Panc1 (cell line): ENCODE measurements at regions not wholly inside any gene's neighbourhood (a gene's known extent, or its start where the extent isn't known, plus 50 kb on each side); places are given as distances from the start of the nearest gene placed in this dataset.

Experiments
- ATAC-seq: fragments of 200-7000 bp; cut with Tn5 transposase; 2 replicates; pipeline ENCODE4 v1.9.1; 2020; ENCODE audit warnings: mild to moderate bottlenecking, moderate library complexity
- BruUV-seq: library from RNA; stranded (reverse); fragments of 400-500 nt; replicated peaks from 2 replicates; lab custom pipeline; 2021; lab: Mats Ljungman, UMichigan
- CTCF ChIA-PET: fragments of 300-600 bp; sonication (Branson Sonifier 250); formaldehyde crosslinking; loops from one replicate; lab custom pipeline; 2022; ENCODE audit warnings: antibody characterized with exemption; lab: Charles Lee
- POLR2A ChIA-PET: fragments of 300-600 bp; sonication (Branson Sonifier 250); formaldehyde crosslinking; loops from one replicate; lab custom pipeline; 2022; ENCODE audit warnings: antibody characterized with exemption; lab: Charles Lee
- DNase-seq: peaks from one replicate; pipeline ENCODE4 v3.0.0-alpha.2; 2010; ENCODE audit warnings: low read depth, low spot score
- H3K27ac ChIP-seq: 2 replicates; pipeline ENCODE4 v1.5.1; 2011; ENCODE audit warnings: mild to moderate bottlenecking, low read length, inconsistent platforms
- H3K27me3 ChIP-seq: fragments of 200-500 bp; sonication (Bioruptor generic); 2 replicates; pipeline ENCODE4 v1.6.0; 2014; ENCODE audit warnings: low read length, inconsistent platforms; ENCODE audit not compliant: control insufficient read depth, insufficient read depth
- H3K36me3 ChIP-seq: fragments of 200-500 bp; sonication (Bioruptor generic); 2 replicates; pipeline ENCODE4 v1.5.1; 2014; ENCODE audit warnings: inconsistent platforms, mild to moderate bottlenecking, low read length, moderate library complexity; ENCODE audit not compliant: control insufficient read depth, insufficient read depth
- H3K4me1 ChIP-seq: 2 replicates; pipeline ENCODE4 v1.5.1; 2011; ENCODE audit warnings: inconsistent platforms, mild to moderate bottlenecking, low read length, moderate library complexity; ENCODE audit not compliant: control insufficient read depth, insufficient read depth
- H3K4me3 ChIP-seq, 2 experiments: 2 replicates each; pipeline ENCODE4 v1.5.1; 2011 to 2012; ENCODE audit warnings: low read depth in 2 of 2, low read length in 2 of 2, mild to moderate bottlenecking in 2 of 2, inconsistent platforms in 1 of 2, moderate library complexity in 1 of 2
- H3K9me3 ChIP-seq: fragments of 200-500 bp; sonication (Bioruptor generic); 2 replicates; pipeline ENCODE4 v1.5.1; 2014; ENCODE audit warnings: low read depth, mild to moderate bottlenecking, inconsistent platforms, low read length, moderate library complexity; ENCODE audit not compliant: control insufficient read depth, insufficient read depth
- POLR2AphosphoS5 ChIP-seq: IDR thresholded peaks from 2 replicates; pipeline ENCODE4 v1.6.1; 2012; ENCODE audit warnings: mild to moderate bottlenecking, low read depth, low read length, moderate library complexity
- SIN3A ChIP-seq: IDR thresholded peaks from 2 replicates; pipeline ENCODE4 v1.6.1; 2012; ENCODE audit warnings: low read depth, mild to moderate bottlenecking, low read length, moderate library complexity, borderline replicate concordance; ENCODE audit not compliant: insufficient read depth
- TCF7L2 ChIP-seq: IDR thresholded peaks from 2 replicates; pipeline ENCODE4 v1.6.1; 2011; ENCODE audit warnings: mild to moderate bottlenecking, low read depth, low read length, inconsistent platforms
- in situ Hi-C: cut with HindIII; loops from 2 replicates; pipeline ENCODE4 v1.10.0; 2016; ENCODE audit warnings: low sequenced_read_pairs, low pct_unique_long_range_greater_than_20kb
- intact Hi-C: fragments of 100-400 bp; cut with micrococcal nuclease; formaldehyde crosslinking; loops from one replicate; pipeline ENCODE4 v1.10.0; 2022; ENCODE audit not compliant: unreplicated experiment
- TF ChIP-seq, protein P1 (sequence below), 2 experiments: IDR thresholded peaks; 2 replicates each; pipeline ENCODE4 v1.6.1; 2011 to 2012; ENCODE audit warnings: low read depth in 2 of 2, control low read depth in 1 of 2, low read length in 1 of 2, mild to moderate bottlenecking in 1 of 2, moderate library complexity in 1 of 2; ENCODE audit not compliant: insufficient read depth in 1 of 2
- TF ChIP-seq, protein P2 (sequence below): fragments of 450-650 bp; IDR thresholded peaks from 2 replicates; pipeline ENCODE4 v1.5.1; 2017; ENCODE audit warnings: mild to moderate bottlenecking

DNA sequence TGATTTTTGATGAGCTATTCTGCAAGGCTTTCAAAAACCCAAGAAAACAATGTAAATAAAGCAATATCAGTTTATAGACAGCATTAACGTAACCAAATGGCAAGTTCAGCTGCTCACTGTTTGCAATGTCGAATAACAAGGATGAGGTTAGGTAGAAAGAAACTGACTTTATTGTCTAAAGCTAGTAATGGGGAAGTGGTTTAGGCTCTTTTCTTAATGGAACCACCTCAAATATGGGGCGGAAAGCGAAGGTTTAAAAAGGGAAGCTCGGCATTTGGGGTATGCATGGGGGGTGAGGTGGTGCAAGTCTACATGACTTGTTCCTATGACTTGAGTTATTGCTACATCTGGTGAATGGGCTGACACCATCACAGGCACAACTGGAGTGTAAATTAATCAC lies 1060.2 kb downstream of the NSUN3 start:
- no TSS peak for BruUV-seq
- POLR2A ChIA-PET, result no interaction called here
- CTCF ChIA-PET, result no interaction called here
- TF ChIP-seq SIN3A (no peak), TCF7L2 (no peak)
- in situ Hi-C loops, result no loop called here
- intact Hi-C loops, result no loop called here
- Histone ChIP-seq H3K27me3 (no peaks in the 10 kb centered on the region), H3K27ac (no peak overlapping the region), H3K4me1 (no peaks in the 10 kb centered on the region), H3K36me3 (no peaks in the 10 kb centered on the region), H3K4me3 (no peak overlapping the region), H3K9me3 (no peaks in the 10 kb centered on the region)
- DNase-seq, result no peak
- ATAC-seq, result no peak

DNA sequence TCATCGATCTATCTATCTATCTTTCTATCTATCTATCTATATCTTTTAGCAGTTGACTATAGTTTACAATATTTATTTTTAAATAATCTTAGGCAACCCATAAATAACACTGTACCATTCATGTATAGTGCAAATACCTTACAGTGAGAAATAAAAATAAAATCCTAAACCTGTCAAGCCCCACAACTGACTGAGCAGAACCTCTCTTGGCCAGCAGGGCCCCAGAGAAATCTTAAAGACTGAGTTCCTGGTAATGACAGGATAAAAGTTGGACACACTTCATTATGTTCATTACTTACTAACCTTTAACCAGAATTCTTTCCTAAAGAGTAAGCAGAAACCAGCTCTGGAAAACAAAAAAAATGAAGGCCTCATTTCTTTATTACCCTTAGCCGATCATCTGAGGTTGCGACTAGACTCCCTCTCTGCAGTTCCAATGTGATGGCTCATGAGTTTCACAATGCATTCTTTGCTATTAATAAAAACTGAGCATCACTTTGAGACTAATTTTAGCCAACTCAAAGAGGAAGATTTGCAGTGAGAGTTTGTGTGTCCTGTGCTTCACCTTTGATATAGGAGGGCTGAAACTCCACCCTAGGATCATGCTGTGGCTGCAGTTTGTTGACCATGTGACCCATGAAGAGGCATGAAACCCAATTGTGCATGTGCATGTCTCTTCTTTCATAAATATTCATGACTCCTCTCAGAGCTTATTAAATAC lies 1072.0 kb downstream of the NSUN3 start:
- Histone ChIP-seq H3K27ac (no peak overlapping the region), H3K4me3 (no peak overlapping the region), H3K36me3 (no peaks in the 10 kb centered on the region), H3K4me1 (no peaks in the 10 kb centered on the region), H3K27me3 (no peaks in the 10 kb centered on the region), H3K9me3 (no peaks in the 10 kb centered on the region; the same call in 1 of the 2 replicates)
- ATAC-seq, result no peak
- ChIA-PET POLR2A (no interaction called here), CTCF (no interaction called here)
- no peak for DNase-seq
- intact Hi-C loops (no loop called here), in situ Hi-C loops (no loop called here)
- no TSS peak for BruUV-seq
- TF ChIP-seq TCF7L2 (no peak), SIN3A (no peak), POLR2AphosphoS5 (no peak)
- TF ChIP-seq, protein P1, sequence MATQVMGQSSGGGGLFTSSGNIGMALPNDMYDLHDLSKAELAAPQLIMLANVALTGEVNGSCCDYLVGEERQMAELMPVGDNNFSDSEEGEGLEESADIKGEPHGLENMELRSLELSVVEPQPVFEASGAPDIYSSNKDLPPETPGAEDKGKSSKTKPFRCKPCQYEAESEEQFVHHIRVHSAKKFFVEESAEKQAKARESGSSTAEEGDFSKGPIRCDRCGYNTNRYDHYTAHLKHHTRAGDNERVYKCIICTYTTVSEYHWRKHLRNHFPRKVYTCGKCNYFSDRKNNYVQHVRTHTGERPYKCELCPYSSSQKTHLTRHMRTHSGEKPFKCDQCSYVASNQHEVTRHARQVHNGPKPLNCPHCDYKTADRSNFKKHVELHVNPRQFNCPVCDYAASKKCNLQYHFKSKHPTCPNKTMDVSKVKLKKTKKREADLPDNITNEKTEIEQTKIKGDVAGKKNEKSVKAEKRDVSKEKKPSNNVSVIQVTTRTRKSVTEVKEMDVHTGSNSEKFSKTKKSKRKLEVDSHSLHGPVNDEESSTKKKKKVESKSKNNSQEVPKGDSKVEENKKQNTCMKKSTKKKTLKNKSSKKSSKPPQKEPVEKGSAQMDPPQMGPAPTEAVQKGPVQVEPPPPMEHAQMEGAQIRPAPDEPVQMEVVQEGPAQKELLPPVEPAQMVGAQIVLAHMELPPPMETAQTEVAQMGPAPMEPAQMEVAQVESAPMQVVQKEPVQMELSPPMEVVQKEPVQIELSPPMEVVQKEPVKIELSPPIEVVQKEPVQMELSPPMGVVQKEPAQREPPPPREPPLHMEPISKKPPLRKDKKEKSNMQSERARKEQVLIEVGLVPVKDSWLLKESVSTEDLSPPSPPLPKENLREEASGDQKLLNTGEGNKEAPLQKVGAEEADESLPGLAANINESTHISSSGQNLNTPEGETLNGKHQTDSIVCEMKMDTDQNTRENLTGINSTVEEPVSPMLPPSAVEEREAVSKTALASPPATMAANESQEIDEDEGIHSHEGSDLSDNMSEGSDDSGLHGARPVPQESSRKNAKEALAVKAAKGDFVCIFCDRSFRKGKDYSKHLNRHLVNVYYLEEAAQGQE (IDR thresholded peaks at IDR 0.05; ENCODE audit: insufficient read depth in 1 of 2, low read depth in 2 of 2, low read length in 1 of 2), result no peak
- TF ChIP-seq, protein P2, sequence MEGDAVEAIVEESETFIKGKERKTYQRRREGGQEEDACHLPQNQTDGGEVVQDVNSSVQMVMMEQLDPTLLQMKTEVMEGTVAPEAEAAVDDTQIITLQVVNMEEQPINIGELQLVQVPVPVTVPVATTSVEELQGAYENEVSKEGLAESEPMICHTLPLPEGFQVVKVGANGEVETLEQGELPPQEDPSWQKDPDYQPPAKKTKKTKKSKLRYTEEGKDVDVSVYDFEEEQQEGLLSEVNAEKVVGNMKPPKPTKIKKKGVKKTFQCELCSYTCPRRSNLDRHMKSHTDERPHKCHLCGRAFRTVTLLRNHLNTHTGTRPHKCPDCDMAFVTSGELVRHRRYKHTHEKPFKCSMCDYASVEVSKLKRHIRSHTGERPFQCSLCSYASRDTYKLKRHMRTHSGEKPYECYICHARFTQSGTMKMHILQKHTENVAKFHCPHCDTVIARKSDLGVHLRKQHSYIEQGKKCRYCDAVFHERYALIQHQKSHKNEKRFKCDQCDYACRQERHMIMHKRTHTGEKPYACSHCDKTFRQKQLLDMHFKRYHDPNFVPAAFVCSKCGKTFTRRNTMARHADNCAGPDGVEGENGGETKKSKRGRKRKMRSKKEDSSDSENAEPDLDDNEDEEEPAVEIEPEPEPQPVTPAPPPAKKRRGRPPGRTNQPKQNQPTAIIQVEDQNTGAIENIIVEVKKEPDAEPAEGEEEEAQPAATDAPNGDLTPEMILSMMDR, result no peak

DNA sequence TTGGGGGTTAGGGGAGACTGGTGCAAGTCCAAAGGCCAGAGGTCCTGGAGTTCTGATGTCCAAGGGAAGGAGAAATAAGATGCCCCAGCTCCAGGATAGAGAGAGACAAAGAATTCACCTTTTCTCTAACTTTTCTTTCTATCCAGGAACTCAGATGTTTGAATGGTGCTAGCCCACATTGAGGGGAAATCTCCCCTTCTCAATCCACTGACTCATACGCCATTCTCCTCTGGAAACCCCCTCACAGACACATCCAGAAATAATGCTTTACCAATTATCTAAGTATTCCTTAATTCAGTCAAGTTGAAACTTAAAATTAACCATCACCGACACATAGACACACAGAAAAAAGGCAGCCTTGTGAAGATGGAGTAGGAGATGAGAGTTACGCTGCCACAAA lies 1085.2 kb downstream of the NSUN3 start:
- TF ChIP-seq, protein P1 (IDR thresholded peaks at IDR 0.05; ENCODE audit: insufficient read depth in 1 of 2, low read depth in 2 of 2, low read length in 1 of 2), result no peak
- TF ChIP-seq POLR2AphosphoS5 (no peak), SIN3A (no peak), TCF7L2 (no peak)
- TF ChIP-seq, protein P2, result no peak
- H3K4me3 ChIP-seq, result no peak overlapping the region
- no peak for DNase-seq
- ChIA-PET POLR2A (interaction anchor here (0.6 kb wide), 1 partner anchor 1378 kb away, joined by 3 read pairs; no protein-coding TSS in a partner anchor), CTCF (no interaction called here)
- H3K27me3 ChIP-seq, result no peaks in the 10 kb centered on the region
- H3K4me1 ChIP-seq, result no peaks in the 10 kb centered on the region
- H3K36me3 ChIP-seq, result no peaks in the 10 kb centered on the region
- no peak for ATAC-seq
- in situ Hi-C loops, result no loop called here
- no peak overlapping the region for H3K27ac ChIP-seq
- intact Hi-C loops, result no loop called here
- no peaks in the 10 kb centered on the region for H3K9me3 ChIP-seq
- no TSS peak for BruUV-seq
